OCI-LY1 (cell line): ENCODE measurements at regions not wholly inside any gene's neighbourhood (a gene's known extent, or its start where the extent isn't known, plus 50 kb on each side); places are given as distances from the start of the nearest gene placed in this dataset.

Experiments
- CTCF ChIP-seq: fragments of 200-600 bp; sonication (generic), shearing (Covaris generic); IDR thresholded peaks from 2 replicates; pipeline ENCODE4 v1.5.1; 2017; ENCODE audit warnings: mild to moderate bottlenecking, antibody characterized with exemption, low read length, moderate library complexity, mixed read lengths
- EZH2 ChIP-seq: fragments of 200-600 bp; sonication (generic), shearing (Covaris generic); IDR thresholded peaks from 2 replicates; pipeline ENCODE4 v1.8.0; 2017; ENCODE audit warnings: borderline replicate concordance, mixed run types, mild to moderate bottlenecking, antibody characterized with exemption, low read length, moderate library complexity, mixed read lengths

GRCh38 chr9:95641586-95641985, 124.8 kb upstream of the PTCH1 start:
- TF ChIP-seq EZH2: no peak
- TF ChIP-seq CTCF: no peak
